OCI-LY3 (cell line): ENCODE measurements at regions not wholly inside any gene's neighbourhood (a gene's known extent, or its start where the extent isn't known, plus 50 kb on each side); places are given as distances from the start of the nearest gene placed in this dataset.

ENCODE experiments used
- H2AFZ ChIP-seq: fragments of 200-600, 300-600 bp; shearing (Covaris generic); 2 replicates; pipeline ENCODE4 v1.6.0; 2014; ENCODE audit warnings: antibody characterized with exemption, low read depth, low read length
- H3K27ac ChIP-seq: fragments of 200-600, 300-600 bp; sonication (generic); 2 replicates; pipeline ENCODE4 v1.5.1; 2014; ENCODE audit warnings: mild to moderate bottlenecking, low read length, moderate library complexity, mixed read lengths
- H3K27me3 ChIP-seq: fragments of 200-600, 300-600 bp; sonication (generic); 2 replicates; pipeline ENCODE4 v1.6.1; 2014; ENCODE audit warnings: low read depth, low read length, mixed read lengths
- H3K36me3 ChIP-seq: fragments of 200-600, 300-600 bp; sonication (generic); replicated peaks from 2 replicates; pipeline ENCODE3; 2014; ENCODE audit warnings: low read depth, low read length, mixed read lengths
- H3K4me1 ChIP-seq: fragments of 300-600, 200-600 bp; sonication (generic); 2 replicates; pipeline ENCODE4 v1.6.1; 2014; ENCODE audit warnings: low read length, mixed read lengths
- H3K4me2 ChIP-seq: fragments of 200-600, 300-600 bp; sonication (generic); 2 replicates; pipeline ENCODE4 v1.6.1; 2014; ENCODE audit warnings: low read length, mixed read lengths
- H3K4me3 ChIP-seq: fragments of 300-600, 200-600 bp; sonication (generic); 2 replicates; pipeline ENCODE4 v1.5.1; 2014; ENCODE audit warnings: antibody characterized with exemption, mild to moderate bottlenecking, low read length, moderate library complexity
- H3K79me2 ChIP-seq: fragments of 300-600, 200-600 bp; shearing (Covaris generic); 2 replicates; pipeline ENCODE4 v1.6.1; 2014; ENCODE audit warnings: mild to moderate bottlenecking, low read length, mixed read lengths
- H3K9ac ChIP-seq: fragments of 300-600, 200-600 bp; shearing (Covaris generic); 2 replicates; pipeline ENCODE4 v1.6.0; 2014; ENCODE audit warnings: mild to moderate bottlenecking, low read length, moderate library complexity
- H3K9me3 ChIP-seq: fragments of 200-600, 300-600 bp; shearing (Covaris generic); 2 replicates; pipeline ENCODE4 v1.6.1; 2014; ENCODE audit warnings: low read length, mixed read lengths; ENCODE audit not compliant: insufficient read depth
- H4K20me1 ChIP-seq: fragments of 200-600, 300-600 bp; sonication (generic); 2 replicates; pipeline ENCODE4 v1.6.1; 2016; ENCODE audit warnings: low read length, mixed read lengths; ENCODE audit not compliant: insufficient read depth
- EZH2phosphoT487 ChIP-seq: fragments of 200-600 bp; shearing (Covaris generic); IDR thresholded peaks from 2 replicates; pipeline ENCODE4 v1.6.1; 2018; ENCODE audit warnings: antibody characterized with exemption, mixed run types, low read depth
- TF ChIP-seq, protein P1 (sequence below): fragments of 200-600, 300-600 bp; sonication (generic); IDR thresholded peaks from 2 replicates; pipeline ENCODE4 v1.5.1; 2014; ENCODE audit warnings: antibody characterized with exemption, low read length, low read depth

DNA sequence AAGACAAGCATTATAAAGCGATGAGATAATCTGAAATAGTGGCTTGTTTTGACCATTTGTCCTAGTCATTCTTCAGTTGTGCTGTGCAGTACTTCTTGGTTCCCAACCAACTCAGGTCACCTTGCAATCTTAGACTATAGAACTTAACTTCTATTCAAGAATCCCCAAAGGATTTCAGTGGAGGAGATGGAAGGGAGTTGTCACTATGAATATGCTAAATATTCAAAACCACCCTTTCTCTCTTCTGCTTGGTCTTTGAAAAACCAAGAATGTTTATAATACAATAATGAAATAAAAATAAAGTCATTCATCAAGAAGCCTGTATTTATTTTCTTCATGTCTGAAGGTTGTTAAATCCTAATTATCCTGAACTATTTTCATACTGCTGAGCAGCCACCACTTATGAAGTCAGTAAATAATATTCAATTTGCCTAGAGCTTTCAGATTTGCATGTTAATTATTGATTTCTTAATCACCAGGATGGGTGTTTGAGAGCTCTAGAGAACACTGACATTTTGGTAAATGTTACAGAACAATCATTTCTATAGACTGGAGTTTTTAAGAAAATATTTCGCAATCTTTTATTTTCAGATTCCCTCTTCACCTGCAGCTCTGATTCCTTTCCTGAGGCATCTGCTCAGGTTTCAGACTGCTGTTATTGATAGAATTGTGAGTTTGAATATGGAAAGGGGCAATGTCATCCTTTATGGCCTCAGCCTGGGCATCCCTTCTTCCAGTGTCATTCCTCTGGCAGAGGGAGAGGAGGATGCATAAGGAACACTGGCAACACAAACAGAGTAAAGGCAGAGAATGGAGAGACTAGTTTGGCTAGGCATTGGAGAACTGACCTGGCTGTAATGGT, 91.5 kb upstream of the USP47 start:
- Histone ChIP-seq H3K79me2 (no peaks in the 10 kb centered on the region), H3K9ac (no peak overlapping the region), H3K27ac (no peak overlapping the region), H3K4me3 (no peak overlapping the region), H3K9me3 (no peaks in the 10 kb centered on the region), H4K20me1 (no peaks in the 10 kb centered on the region), H3K36me3 (no peaks in the 10 kb centered on the region), H2AFZ (no peak overlapping the region), H3K4me1 (no peaks in the 10 kb centered on the region), H3K4me2 (no peak overlapping the region), H3K27me3 (peaks cover 39% of the 10 kb centered on the region; the same call in 1 of the 2 replicates)
- TF ChIP-seq, protein P1, sequence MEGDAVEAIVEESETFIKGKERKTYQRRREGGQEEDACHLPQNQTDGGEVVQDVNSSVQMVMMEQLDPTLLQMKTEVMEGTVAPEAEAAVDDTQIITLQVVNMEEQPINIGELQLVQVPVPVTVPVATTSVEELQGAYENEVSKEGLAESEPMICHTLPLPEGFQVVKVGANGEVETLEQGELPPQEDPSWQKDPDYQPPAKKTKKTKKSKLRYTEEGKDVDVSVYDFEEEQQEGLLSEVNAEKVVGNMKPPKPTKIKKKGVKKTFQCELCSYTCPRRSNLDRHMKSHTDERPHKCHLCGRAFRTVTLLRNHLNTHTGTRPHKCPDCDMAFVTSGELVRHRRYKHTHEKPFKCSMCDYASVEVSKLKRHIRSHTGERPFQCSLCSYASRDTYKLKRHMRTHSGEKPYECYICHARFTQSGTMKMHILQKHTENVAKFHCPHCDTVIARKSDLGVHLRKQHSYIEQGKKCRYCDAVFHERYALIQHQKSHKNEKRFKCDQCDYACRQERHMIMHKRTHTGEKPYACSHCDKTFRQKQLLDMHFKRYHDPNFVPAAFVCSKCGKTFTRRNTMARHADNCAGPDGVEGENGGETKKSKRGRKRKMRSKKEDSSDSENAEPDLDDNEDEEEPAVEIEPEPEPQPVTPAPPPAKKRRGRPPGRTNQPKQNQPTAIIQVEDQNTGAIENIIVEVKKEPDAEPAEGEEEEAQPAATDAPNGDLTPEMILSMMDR = no peak
- TF ChIP-seq EZH2phosphoT487 = no peak

DNA sequence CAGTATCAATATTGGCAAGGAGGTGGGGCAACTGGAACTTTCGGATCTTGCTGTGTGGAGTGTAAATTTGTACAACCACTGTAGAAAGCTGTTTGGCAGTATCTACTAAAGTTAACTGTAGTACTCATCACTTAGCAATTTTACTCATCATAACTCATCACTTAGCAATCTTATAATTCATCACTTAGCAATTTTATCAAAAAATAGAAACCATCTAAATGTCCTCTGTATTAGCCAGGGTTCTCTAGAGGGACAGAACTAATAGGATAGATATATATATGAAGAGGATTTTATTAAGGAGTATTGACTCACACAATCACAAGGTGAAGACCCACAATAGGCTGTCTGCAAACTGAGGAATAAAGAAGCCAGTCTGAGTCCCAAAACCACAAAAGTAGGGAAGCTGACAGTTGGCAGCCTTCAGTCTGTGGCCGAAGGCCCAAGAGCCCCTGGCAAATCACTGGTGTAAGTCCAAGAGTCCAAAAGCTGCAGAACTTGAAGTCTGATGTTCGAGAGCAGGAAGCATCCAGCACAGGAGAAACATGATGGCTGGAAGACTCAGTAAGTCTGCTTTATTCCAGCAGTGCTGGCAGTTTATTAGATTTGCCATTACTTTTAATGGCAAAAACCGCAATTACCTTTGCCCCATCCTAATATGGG, 92.9 kb upstream of the USP47 start:
- Histone ChIP-seq H3K9me3 (no peaks in the 10 kb centered on the region), H4K20me1 (no peaks in the 10 kb centered on the region), H3K36me3 (no peaks in the 10 kb centered on the region), H2AFZ (no peak overlapping the region), H3K4me1 (no peaks in the 10 kb centered on the region), H3K27ac (no peak overlapping the region), H3K27me3 (peaks cover 35% of the 10 kb centered on the region; the same call in 1 of the 2 replicates), H3K4me3 (no peak overlapping the region), H3K9ac (no peak overlapping the region), H3K4me2 (no peak overlapping the region), H3K79me2 (no peaks in the 10 kb centered on the region)
- TF ChIP-seq, protein P1 = no peak
- no peak for TF ChIP-seq EZH2phosphoT487

DNA sequence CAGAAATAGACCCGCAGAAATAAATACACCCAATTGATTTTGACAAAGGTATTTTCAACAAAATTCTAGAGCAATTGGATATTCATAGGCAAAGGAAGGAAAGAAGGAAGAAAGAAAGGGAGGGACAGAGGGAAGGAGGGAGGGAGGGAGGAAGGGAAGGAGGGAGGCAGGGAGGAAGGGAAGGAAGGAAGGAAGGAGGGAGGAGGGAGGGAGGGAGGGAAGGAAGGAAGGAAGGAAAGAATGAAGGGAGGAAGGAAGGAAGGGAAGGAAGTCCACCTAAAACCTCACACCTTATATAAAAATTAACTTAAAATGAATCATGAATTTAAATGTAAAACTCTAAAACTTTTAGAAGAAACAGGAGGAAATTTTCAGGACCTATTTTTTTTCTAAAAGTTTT, 94.2 kb upstream of the USP47 start:
- no peak overlapping the region for H2AFZ ChIP-seq
- H3K4me2 ChIP-seq = no peak overlapping the region
- no peak overlapping the region for H3K27ac ChIP-seq
- H3K4me1 ChIP-seq = no peaks in the 10 kb centered on the region
- no peaks in the 10 kb centered on the region for H3K36me3 ChIP-seq
- H4K20me1 ChIP-seq = no peaks in the 10 kb centered on the region
- H3K27me3 ChIP-seq = peaks cover 23% of the 10 kb centered on the region; the same call in 1 of the 2 replicates
- H3K4me3 ChIP-seq = no peak overlapping the region
- TF ChIP-seq, protein P1 = no peak
- no peak for TF ChIP-seq EZH2phosphoT487
- H3K9ac ChIP-seq = no peak overlapping the region
- H3K79me2 ChIP-seq = no peaks in the 10 kb centered on the region
- no peaks in the 10 kb centered on the region for H3K9me3 ChIP-seq

DNA sequence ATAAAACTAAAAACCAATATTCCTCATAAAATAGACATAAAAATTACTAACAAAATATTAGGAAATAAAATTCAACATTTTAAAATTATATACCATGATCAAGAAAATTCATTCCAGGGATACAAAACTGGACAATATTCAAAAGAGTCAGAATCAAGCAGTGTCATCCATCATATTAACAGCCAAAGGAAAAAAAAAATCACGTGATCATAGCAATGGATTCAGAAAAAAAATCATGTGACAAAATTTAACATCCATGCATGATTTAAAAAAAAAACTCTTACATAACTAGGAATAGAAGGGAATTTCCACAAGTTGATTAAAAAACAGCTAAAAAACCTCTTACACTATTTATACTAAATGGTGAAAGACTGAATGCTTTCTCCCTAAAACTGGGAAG, 95.3 kb upstream of the USP47 start:
- H3K4me1 ChIP-seq = no peaks in the 10 kb centered on the region
- no peak overlapping the region for H2AFZ ChIP-seq
- H3K4me2 ChIP-seq = no peak overlapping the region
- H3K36me3 ChIP-seq = no peaks in the 10 kb centered on the region
- H4K20me1 ChIP-seq = no peaks in the 10 kb centered on the region
- H3K4me3 ChIP-seq = no peak overlapping the region
- H3K27ac ChIP-seq = no peak overlapping the region
- no peak for TF ChIP-seq EZH2phosphoT487
- TF ChIP-seq, protein P1 = no peak
- no peaks in the 10 kb centered on the region for H3K79me2 ChIP-seq
- H3K27me3 ChIP-seq = peaks cover 12% of the 10 kb centered on the region; the same call in 1 of the 2 replicates
- H3K9me3 ChIP-seq = no peaks in the 10 kb centered on the region
- no peak overlapping the region for H3K9ac ChIP-seq
